Sciatic nerve (tissue), 2 donors: ENCODE measurements at regions not wholly inside any gene's neighbourhood (a gene's known extent, or its start where the extent isn't known, plus 50 kb on each side); places are given as distances from the start of the nearest gene placed in this dataset.
"Not testable (repeated sequence)": the region's sequence is repeated elsewhere in the genome, so short reads cannot be mapped to it uniquely, and the experiment has no call there.

Source experiments
- ATAC-seq: fragments of 200-7000 bp; cut with Tn5 transposase; one replicate; pipeline ENCODE4 v1.9.1; 2020; ENCODE audit warnings: mild to moderate bottlenecking, moderate library complexity
- DNase-seq: peaks from one replicate; pipeline ENCODE4 v3.0.0-alpha.2; 2020; ENCODE audit warnings: low spot score
- intact Hi-C: fragments of 100-400 bp; cut with DNase I; formaldehyde crosslinking; loops from one replicate; pipeline ENCODE4 v1.14.2; 2022
- donor health status: DM: no; HTN: no; CAD: no.
- donor health status: DM: no; HTN: no; CAD: no.

- peak; percentile 36 for ATAC-seq
- DNase-seq, result no peak
- intact Hi-C loops, result no loop called here
Observed at GRCh38 chr14:38405851-38406635, 150.2 kb upstream of the CLEC14A start.

GRCh38 chr14:38404616-38405015 lies 148.7 kb upstream of the CLEC14A start:
- no peak for DNase-seq
- no peak for ATAC-seq
- intact Hi-C loops, result no loop called here

DNA sequence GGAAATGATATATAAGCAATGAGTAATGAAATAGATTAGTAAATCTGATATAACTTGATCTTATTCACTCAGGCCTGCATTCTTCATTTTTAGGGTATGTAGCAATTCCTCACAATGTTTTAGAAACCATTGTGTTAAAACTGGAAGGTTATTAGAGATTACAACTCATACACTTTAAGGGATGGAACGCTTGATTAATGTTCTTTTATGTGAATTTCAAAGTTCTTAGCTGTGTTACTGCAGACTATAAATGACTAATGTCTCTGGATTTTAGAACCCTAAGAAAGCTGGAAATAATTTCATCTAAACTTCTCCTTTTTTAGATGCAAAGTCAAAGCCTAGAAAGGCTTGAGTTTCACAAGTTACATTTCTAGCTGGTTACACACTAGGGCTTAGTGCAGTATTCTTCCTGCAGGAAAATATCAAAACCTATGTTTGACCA lies 148.2 kb upstream of the CLEC14A start:
- intact Hi-C loops, result no loop called here
- ATAC-seq (no peak), DNase-seq (no peak)

- no peak for DNase-seq
- no peak for ATAC-seq
- intact Hi-C loops, result no loop called here
Observed at GRCh38 chr14:38400751-38401150, 144.9 kb upstream of the CLEC14A start.

GRCh38 chr14:38399652-38400051 lies 143.8 kb upstream of the CLEC14A start:
- ATAC-seq (no peak), DNase-seq (no peak)
- intact Hi-C loops, result no loop called here

GRCh38 chr14:38394767-38395166 lies 138.9 kb upstream of the CLEC14A start:
- intact Hi-C loops, result no loop called here
- no peak for ATAC-seq
- DNase-seq, result no peak

DNA sequence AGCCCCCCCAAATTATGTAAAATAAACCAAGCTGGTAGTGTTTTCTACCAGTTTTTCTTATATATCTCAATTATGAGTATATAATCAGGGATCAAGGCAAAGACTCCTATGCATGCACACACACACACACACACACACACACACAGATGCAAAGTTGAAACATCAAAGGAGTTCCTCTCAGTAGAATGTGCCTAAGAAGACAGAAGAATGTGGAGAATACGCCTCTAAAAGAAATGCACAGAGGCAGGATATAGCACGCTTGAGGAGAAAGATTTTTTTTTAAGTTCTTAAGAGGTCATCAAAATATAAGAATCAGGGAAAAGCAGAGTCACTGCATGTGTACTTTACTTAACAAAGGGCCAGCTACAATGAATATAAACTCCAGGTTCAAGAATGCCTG lies 138.2 kb upstream of the CLEC14A start:
- ATAC-seq, result no peak
- no peak for DNase-seq
- intact Hi-C loops, result no loop called here

GRCh38 chr14:38391334-38391733 lies 135.4 kb upstream of the CLEC14A start:
- intact Hi-C loops, result no loop called here
- DNase-seq (no peak), ATAC-seq (no peak)

- ATAC-seq (no peak), DNase-seq (no peak)
- intact Hi-C loops, result no loop called here
Observed at GRCh38 chr14:38389681-38390080, 133.8 kb upstream of the CLEC14A start.

- ATAC-seq (no peak), DNase-seq (no peak)
- intact Hi-C loops, result no loop called here
Observed at GRCh38 chr14:38387821-38388220, 131.9 kb upstream of the CLEC14A start.

GRCh38 chr14:38385836-38386235 lies 129.9 kb upstream of the CLEC14A start:
- ATAC-seq, result no peak
- no peak for DNase-seq
- intact Hi-C loops, result no loop called here

DNA sequence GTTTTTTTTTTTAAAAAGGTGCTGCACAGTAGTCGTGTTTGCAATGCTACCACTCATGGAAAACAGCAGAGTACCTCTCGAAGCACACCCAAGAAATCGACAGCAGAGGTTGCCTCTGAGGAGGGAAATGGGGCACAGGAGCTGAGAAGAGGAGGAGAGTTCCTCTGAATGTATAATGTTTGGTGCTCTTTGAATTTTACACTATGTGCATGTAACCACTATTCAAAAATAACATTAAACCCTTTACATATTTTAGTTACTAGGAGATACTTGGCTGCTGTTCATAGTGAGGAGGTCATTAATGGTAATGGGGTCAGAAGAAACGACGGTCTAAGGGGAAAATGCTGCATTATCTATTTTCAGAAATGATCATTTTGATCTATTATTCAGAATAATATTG lies 129.4 kb upstream of the CLEC14A start:
- no peak for ATAC-seq
- intact Hi-C loops, result no loop called here
- no peak for DNase-seq

GRCh38 chr14:38384741-38385140 lies 128.8 kb upstream of the CLEC14A start:
- DNase-seq (no peak), ATAC-seq (no peak)
- intact Hi-C loops, result no loop called here

DNA sequence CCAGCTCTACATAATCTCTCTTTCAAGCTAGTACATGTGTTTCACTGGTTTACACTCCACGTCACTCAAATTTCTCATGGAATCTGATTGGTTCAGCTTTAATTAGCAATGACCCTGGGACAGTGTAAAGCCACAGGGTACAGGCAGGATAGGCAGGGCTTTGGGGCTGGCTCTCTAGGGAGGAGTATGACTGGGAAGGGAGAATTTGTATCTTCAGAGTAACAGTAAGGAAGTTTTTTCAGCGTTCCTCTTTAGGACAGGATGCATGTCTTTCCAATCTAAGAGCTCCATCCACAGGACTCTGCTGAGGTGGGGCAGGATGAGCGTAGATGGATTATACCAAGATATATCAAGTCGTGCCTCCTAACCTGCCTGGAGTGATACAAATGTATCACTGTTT lies 112.0 kb upstream of the CLEC14A start:
- ATAC-seq (no peak), DNase-seq (no peak)
- intact Hi-C loops, result no loop called here

GRCh38 chr14:38366374-38366773 lies 110.5 kb upstream of the CLEC14A start:
- no peak for DNase-seq
- intact Hi-C loops, result no loop called here

GRCh38 chr14:38363217-38363616 lies 107.3 kb upstream of the CLEC14A start:
- ATAC-seq (no peak), DNase-seq (no peak)
- intact Hi-C loops, result no loop called here

More at GRCh38 chr14:38366374-38366773, 110.5 kb upstream of the CLEC14A start:
- no peak for ATAC-seq

GRCh38 chr14:38357557-38357956 lies 101.7 kb upstream of the CLEC14A start:
- no peak for ATAC-seq
- no peak for DNase-seq

GRCh38 chr14:38355473-38355872 lies 99.6 kb upstream of the CLEC14A start:
- intact Hi-C loops, ATAC-seq, DNase-seq: not testable (repeated sequence)

More at GRCh38 chr14:38357557-38357956, 101.7 kb upstream of the CLEC14A start:
- intact Hi-C loops, result no loop called here

DNA sequence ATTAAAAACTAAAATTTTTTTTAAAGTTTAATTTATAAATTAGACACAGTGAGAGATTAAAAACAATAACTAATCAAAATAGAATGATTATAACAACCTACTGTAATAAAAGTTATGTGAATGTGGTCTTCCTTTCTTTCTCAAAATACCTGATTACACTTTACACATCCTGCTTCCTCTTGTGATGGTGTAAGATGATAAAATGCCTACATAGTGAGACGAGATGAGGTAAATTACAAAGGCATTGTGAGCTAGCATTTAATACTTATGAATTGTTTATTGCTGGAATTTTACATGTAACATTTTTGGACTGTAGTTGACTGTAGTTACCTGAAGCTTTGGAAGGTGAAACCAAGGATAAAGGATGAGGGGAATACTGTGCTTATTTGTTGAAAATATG lies 94.2 kb upstream of the CLEC14A start:
- intact Hi-C loops, result no loop called here
- DNase-seq (no peak), ATAC-seq (no peak)

GRCh38 chr14:38342803-38343202 lies 86.9 kb upstream of the CLEC14A start:
- DNase-seq (no peak), ATAC-seq (no peak)
- intact Hi-C loops, result no loop called here

GRCh38 chr14:38339696-38340095 lies 83.8 kb upstream of the CLEC14A start:
- no peak for DNase-seq
- ATAC-seq, result no peak
- intact Hi-C loops, result no loop called here
